GM12873 (cell line): ENCODE measurements at regions not wholly inside any gene's neighbourhood (a gene's known extent, or its start where the extent isn't known, plus 50 kb on each side); places are given as distances from the start of the nearest gene placed in this dataset.
A peak's percentile ranks its signal among the peaks of the same experiment; 100 is the strongest.

Experiments used
- TF ChIP-seq, protein P1 (sequence below): IDR thresholded peaks from 2 replicates; pipeline ENCODE4 v1.5.1; 2012; ENCODE audit warnings: low read depth, mild to moderate bottlenecking, moderate library complexity, low read length, control low read depth; ENCODE audit not compliant: insufficient read depth; ENCODE audit errors: missing control alignments

DNA sequence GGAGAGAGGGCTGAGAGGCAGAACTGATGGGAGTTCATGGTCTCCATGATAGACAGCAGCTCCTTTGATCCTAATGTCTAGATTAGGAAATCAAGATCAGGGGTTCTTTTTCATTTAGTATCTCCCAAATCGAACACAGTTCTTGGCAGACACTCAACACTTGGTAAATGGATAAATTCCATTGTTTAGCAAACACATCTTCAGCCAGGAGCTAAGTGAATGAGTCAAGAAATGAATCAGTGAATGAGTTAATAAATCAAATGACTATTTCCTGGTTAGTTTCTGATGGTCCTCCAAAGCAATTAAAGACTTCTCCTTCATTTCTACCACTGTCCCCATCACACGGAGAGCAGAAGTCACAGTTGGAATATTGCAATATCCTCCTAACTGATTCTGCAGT lies 120.0 kb upstream of the SHISA3 start:
- TF ChIP-seq, protein P1, sequence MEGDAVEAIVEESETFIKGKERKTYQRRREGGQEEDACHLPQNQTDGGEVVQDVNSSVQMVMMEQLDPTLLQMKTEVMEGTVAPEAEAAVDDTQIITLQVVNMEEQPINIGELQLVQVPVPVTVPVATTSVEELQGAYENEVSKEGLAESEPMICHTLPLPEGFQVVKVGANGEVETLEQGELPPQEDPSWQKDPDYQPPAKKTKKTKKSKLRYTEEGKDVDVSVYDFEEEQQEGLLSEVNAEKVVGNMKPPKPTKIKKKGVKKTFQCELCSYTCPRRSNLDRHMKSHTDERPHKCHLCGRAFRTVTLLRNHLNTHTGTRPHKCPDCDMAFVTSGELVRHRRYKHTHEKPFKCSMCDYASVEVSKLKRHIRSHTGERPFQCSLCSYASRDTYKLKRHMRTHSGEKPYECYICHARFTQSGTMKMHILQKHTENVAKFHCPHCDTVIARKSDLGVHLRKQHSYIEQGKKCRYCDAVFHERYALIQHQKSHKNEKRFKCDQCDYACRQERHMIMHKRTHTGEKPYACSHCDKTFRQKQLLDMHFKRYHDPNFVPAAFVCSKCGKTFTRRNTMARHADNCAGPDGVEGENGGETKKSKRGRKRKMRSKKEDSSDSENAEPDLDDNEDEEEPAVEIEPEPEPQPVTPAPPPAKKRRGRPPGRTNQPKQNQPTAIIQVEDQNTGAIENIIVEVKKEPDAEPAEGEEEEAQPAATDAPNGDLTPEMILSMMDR, result no peak

- TF ChIP-seq, protein P1, result peak; percentile 50
These were observed 118.5 kb upstream of the SHISA3 start for GRCh38 chr4:42278709-42279324.

DNA sequence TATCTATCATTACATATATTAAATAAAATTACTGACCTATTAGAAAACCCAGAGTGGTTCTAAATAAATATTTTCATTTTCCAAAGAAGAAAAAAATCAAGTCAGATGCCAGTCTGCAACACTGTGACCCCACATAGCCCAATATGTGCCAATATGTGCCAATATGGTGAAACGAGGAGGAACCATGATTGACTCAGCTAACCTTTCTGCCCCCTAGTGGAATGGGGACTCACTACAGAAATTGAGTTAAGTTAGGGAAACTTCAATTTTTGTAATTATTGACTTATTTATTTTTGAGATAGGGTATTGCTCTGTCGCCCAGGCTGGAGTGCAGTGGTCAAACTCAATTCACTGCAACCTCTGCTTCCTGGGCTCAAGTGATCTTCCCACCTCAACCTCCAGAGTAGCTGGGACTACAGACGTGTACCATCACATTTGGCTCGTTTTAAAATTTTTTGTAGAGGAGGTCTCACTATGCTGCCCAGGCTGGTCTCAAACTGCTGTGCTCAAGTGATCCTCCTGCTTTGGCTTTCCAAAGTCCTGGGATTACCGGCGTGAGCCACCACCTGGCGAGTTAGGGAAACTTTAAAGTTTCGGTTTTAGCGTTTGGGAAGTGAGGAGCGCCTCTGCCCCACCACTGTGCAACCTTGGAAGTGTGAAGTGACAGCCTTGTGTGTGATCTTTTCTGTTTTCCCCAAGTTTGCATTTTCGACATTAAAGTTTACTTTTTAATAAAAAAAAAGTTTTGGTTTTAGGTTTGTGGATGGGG lies 116.8 kb upstream of the SHISA3 start:
- TF ChIP-seq, protein P1, result peak; percentile 73

GRCh38 chr4:42281324-42282020 lies 115.8 kb upstream of the SHISA3 start:
- TF ChIP-seq, protein P1, result no peak

DNA sequence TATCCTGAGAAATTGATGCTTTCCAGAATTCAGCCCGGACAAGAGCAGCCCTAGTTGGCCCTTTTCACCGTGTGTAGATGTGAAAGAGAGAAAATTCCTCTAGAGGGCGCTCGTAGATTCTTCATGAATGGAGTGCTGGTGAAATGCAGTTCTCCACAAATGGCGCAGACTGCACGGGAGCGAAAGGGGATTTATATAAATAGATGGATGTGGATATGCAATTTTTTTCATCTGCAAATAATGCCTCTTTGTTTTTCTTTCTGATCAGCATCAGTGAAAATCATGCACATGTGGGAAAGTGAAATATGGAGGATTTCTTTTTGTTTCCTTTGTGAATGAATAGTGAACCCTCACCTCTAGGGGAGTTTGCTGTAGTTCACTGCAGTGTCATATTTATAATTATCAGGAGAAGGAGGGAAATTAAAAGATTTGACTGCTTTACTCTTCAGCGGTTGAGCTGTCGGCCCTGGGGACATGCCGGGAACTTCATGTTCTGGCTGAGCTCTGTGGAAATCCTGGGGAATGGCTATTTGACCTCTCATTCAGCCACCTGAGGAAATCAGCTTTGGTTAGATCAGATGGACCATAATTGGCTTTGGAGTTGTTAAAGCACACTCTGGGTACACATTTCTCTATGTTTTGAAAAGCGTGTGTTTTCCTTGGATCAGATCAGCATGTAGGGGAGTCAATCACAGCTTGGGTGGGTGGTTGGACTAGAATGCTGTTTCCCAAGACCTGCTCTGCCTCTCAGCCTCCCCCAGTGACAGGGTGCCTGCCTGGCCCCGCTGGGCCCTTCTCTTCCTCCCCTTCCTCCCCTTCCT lies 115.0 kb upstream of the SHISA3 start:
- TF ChIP-seq, protein P1, result peak; percentile 72

DNA sequence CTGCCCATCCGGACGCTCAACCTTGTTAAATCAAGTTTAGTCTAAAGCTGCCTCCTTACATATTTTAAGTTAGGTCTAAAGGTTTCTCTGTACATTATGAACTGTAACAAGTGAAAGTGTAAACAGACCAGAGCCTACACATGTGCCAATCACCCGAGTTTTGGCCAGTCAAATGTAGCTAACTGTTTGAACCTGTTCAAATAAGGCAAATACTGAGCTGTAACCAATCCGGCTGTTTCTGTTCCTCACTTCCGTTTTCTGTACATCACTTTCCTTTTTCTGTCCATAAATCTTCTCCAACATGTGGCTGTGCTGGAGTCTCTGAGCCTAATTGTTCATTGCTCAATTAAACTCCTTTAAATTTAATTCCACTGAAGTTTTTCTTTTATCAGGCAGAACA lies 113.3 kb upstream of the SHISA3 start:
- TF ChIP-seq, protein P1, result no peak
